Caco-2 (cell line): ENCODE measurements at regions not wholly inside any gene's neighbourhood (a gene's known extent, or its start where the extent isn't known, plus 50 kb on each side); places are given as distances from the start of the nearest gene placed in this dataset.
"Not testable (repeated sequence)": the region's sequence is repeated elsewhere in the genome, so short reads cannot be mapped to it uniquely, and the experiment has no call there.

ENCODE experiments used
- BruUV-seq: library from RNA; stranded (reverse); fragments of 400-500 nt; replicated peaks from 2 replicates; lab custom pipeline; 2021; lab: Mats Ljungman, UMichigan
- CTCF ChIA-PET: fragments of 300-600 bp; sonication (Branson Sonifier 250); formaldehyde crosslinking; loops from one replicate; lab custom pipeline; 2022; ENCODE audit warnings: antibody characterized with exemption; lab: Charles Lee
- POLR2A ChIA-PET: fragments of 300-600 bp; sonication (Branson Sonifier 250); formaldehyde crosslinking; loops from one replicate; lab custom pipeline; 2022; ENCODE audit warnings: antibody characterized with exemption; lab: Charles Lee
- DNase-seq, 2 experiments: peaks; one replicate each; pipeline versions ENCODE4 v3.0.0 to v3.0.0-alpha.2; 2020 to 2022
- H3K27me3 ChIP-seq: replicated peaks from 2 replicates; pipeline ENCODE4 v1.6.0; 2011; ENCODE audit warnings: low read length; ENCODE audit not compliant: control insufficient read depth, insufficient read depth
- H3K36me3 ChIP-seq: 2 replicates; pipeline ENCODE4 v1.5.1; 2011; ENCODE audit warnings: low read length; ENCODE audit not compliant: control insufficient read depth, insufficient read depth
- H3K4me1 ChIP-seq: fragments of 250-450 bp; sonication (Bioruptor Pico); 2 replicates; pipeline ENCODE4 v1.5.1; 2020; ENCODE audit warnings: mild to moderate bottlenecking
- H3K4me3 ChIP-seq: 2 replicates; pipeline ENCODE4 v1.5.1; 2011; ENCODE audit warnings: low read depth, mild to moderate bottlenecking, control low read depth, low read length
- H3K9me3 ChIP-seq: fragments of 250-450 bp; sonication (Bioruptor Pico); 2 replicates; pipeline ENCODE4 v1.5.1; 2020; ENCODE audit warnings: mild to moderate bottlenecking, moderate library complexity
- H3K27ac Mint-ChIP-seq: one replicate; pipeline ENCODE4 v1.8.0; 2022; ENCODE audit warnings: mixed read lengths; ENCODE audit not compliant: unreplicated experiment
- H3K27me3 Mint-ChIP-seq: one replicate; pipeline ENCODE4 v1.8.0; 2022; ENCODE audit warnings: mixed read lengths; ENCODE audit not compliant: insufficient read depth, unreplicated experiment
- H3K36me3 Mint-ChIP-seq: one replicate; pipeline ENCODE4 v1.8.0; 2022; ENCODE audit warnings: mild to moderate bottlenecking, mixed read lengths; ENCODE audit not compliant: insufficient read depth, unreplicated experiment
- H3K4me1 Mint-ChIP-seq: one replicate; pipeline ENCODE4 v1.8.0; 2022; ENCODE audit warnings: low read depth, mixed read lengths; ENCODE audit not compliant: unreplicated experiment
- H3K4me3 Mint-ChIP-seq: one replicate; pipeline ENCODE4 v1.8.0; 2022; ENCODE audit warnings: mild to moderate bottlenecking, moderate library complexity, mixed read lengths; ENCODE audit not compliant: unreplicated experiment
- H3K9me3 Mint-ChIP-seq: one replicate; pipeline ENCODE4 v1.8.0; 2022; ENCODE audit warnings: mixed read lengths; ENCODE audit not compliant: unreplicated experiment
- intact Hi-C: fragments of 100-400 bp; cut with micrococcal nuclease; formaldehyde crosslinking; loops from one replicate; pipeline ENCODE4 v1.10.0; 2022; ENCODE audit not compliant: unreplicated experiment
- TF ChIP-seq, protein P1 (sequence below), 2 experiments: fragments of 200-600 bp in 1 of 2; IDR thresholded peaks; 1 replicate in 1 of 2; 2 replicates in 1 of 2; pipeline versions ENCODE4 v1.5.1 to v1.8.0; 2011 to 2022; ENCODE audit warnings: antibody characterized with exemption in 1 of 2, control low read depth in 1 of 2, inconsistent platforms in 1 of 2, low read depth in 1 of 2, low read length in 1 of 2, mild to moderate bottlenecking in 1 of 2, moderate library complexity in 1 of 2; ENCODE audit not compliant: insufficient read depth in 1 of 2, severe bottlenecking in 1 of 2, unreplicated experiment in 1 of 2

DNA sequence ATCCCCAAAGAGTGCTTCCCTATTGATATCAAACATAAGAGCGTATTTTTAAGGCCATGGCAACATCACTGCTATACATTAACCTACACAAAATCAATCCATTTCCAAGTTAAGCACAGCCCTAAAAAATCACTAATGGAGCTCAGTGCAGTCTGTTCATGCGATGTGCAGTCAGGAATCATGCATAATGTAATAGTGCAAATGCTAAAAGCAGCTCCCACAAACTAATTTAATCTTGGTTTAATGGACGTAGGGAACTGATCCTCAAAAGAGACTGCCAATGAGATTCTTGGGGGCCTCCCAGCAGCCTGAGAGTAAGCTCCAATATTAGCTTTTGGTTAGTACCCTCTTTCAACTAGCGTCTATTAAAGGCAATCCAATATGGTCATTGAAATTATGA, 245.9 kb downstream of the TOX3 start:
- TF ChIP-seq, protein P1, sequence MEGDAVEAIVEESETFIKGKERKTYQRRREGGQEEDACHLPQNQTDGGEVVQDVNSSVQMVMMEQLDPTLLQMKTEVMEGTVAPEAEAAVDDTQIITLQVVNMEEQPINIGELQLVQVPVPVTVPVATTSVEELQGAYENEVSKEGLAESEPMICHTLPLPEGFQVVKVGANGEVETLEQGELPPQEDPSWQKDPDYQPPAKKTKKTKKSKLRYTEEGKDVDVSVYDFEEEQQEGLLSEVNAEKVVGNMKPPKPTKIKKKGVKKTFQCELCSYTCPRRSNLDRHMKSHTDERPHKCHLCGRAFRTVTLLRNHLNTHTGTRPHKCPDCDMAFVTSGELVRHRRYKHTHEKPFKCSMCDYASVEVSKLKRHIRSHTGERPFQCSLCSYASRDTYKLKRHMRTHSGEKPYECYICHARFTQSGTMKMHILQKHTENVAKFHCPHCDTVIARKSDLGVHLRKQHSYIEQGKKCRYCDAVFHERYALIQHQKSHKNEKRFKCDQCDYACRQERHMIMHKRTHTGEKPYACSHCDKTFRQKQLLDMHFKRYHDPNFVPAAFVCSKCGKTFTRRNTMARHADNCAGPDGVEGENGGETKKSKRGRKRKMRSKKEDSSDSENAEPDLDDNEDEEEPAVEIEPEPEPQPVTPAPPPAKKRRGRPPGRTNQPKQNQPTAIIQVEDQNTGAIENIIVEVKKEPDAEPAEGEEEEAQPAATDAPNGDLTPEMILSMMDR (IDR thresholded peaks at IDR 0.05; ENCODE audit: insufficient read depth in 1 of 2, low read depth in 1 of 2, low read length in 1 of 2, severe bottlenecking in 1 of 2, unreplicated experiment in 1 of 2): no peak
- H3K27me3 ChIP-seq: no peaks in the 10 kb centered on the region
- POLR2A ChIA-PET: no interaction called here
- no peaks in the 10 kb centered on the region for H3K36me3 ChIP-seq
- CTCF ChIA-PET: no interaction called here
- BruUV-seq: no TSS peak
- H3K9me3 ChIP-seq: no peaks in the 10 kb centered on the region
- H3K4me1 ChIP-seq: peaks cover 8% of the 10 kb centered on the region
- no peaks in the 10 kb centered on the region for H3K27me3 Mint-ChIP-seq
- H3K27ac Mint-ChIP-seq: no peak overlapping the region
- intact Hi-C loops: no loop called here
- H3K4me1 Mint-ChIP-seq: peaks cover 13% of the 10 kb centered on the region
- no peak for DNase-seq
- H3K4me3 Mint-ChIP-seq: no peak overlapping the region
- no peaks in the 10 kb centered on the region for H3K36me3 Mint-ChIP-seq
- H3K4me3 ChIP-seq: no peak overlapping the region
- peaks cover 20% of the 10 kb centered on the region for H3K9me3 Mint-ChIP-seq

DNA sequence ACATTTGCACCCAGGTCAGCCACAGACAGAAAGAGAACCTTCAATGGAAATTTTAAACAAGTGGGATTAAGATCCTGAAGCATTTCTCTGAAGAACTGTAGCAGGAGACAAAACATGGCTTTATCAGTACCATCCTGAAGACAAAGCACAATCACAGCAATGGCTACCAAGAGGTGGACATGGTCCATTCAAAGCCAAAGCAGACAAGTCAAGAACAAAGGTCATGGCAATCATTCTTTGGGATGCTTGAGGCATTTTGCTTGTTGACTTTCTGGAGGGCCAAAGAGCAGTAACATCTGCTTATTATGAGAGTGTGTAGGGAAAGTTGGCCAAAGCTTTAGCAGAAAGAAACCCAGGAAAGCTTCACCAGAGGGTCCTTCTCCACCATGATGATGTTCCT, 248.2 kb downstream of the TOX3 start:
- DNase-seq: no peak
- Histone ChIP-seq H3K36me3 (no peaks in the 10 kb centered on the region), H3K4me3 (no peak overlapping the region), H3K4me1 (peaks cover 29% of the 10 kb centered on the region), H3K9me3 (no peaks in the 10 kb centered on the region), H3K27me3 (no peaks in the 10 kb centered on the region)
- intact Hi-C loops: no loop called here
- Mint-ChIP-seq H3K4me1 (peaks cover 36% of the 10 kb centered on the region), H3K27ac (no peak overlapping the region), H3K36me3 (peaks cover 5% of the 10 kb centered on the region), H3K4me3 (no peak overlapping the region), H3K9me3 (peaks cover 26% of the 10 kb centered on the region), H3K27me3 (no peaks in the 10 kb centered on the region)
- ChIA-PET CTCF (no interaction called here), POLR2A (no interaction called here)
- TF ChIP-seq, protein P1 (IDR thresholded peaks at IDR 0.05; ENCODE audit: insufficient read depth in 1 of 2, low read depth in 1 of 2, low read length in 1 of 2, severe bottlenecking in 1 of 2, unreplicated experiment in 1 of 2): no peak
- no TSS peak for BruUV-seq

DNA sequence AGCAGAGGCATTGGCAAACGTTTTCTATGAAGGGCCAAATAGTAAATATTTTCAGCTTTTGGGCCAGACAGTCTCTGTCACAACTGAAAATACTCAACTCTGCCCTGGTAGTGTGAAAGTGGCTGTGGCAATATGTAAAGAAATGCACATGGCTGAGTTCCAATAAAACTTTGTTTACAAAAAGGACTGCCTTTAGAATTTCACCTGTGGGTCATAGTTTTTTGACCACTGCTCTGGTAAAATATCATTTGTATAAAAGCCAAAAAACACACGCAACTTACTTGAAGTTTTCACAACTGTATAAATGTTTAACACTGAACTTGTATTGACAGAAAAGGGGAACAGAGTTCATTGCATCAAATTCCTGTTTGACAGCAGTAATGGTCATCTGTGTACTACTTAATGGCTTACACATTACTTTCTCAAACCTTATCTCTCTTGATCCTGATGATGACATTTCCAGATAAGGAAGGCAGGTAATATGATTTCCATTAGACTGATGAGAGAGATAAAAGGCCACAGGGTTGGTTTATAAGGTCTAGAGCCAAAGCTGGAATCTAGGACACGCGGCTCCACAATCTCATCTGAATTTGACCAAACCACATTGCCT, 250.1 kb downstream of the TOX3 start:
- H3K4me3 ChIP-seq, H3K27me3 ChIP-seq, BruUV-seq, H3K36me3 ChIP-seq, H3K36me3 Mint-ChIP-seq, POLR2A ChIA-PET, H3K9me3 ChIP-seq, intact Hi-C loops, H3K27me3 Mint-ChIP-seq, H3K4me3 Mint-ChIP-seq, CTCF ChIA-PET: not testable (repeated sequence)
- Mint-ChIP-seq H3K9me3 (peaks cover 26% of the 10 kb centered on the region), H3K4me1 (peaks cover 46% of the 10 kb centered on the region), H3K27ac (peak overlapping the region; percentile 38)
- peak in 1 of 2 experiments; percentile 19 for DNase-seq
- peaks cover 41% of the 10 kb centered on the region for H3K4me1 ChIP-seq
